Fibroblast of the aortic adventitia (primary cell): ENCODE measurements at regions not wholly inside any gene's neighbourhood (a gene's known extent, or its start where the extent isn't known, plus 50 kb on each side); places are given as distances from the start of the nearest gene placed in this dataset.

Experiments used
- DNase-seq: peaks from one replicate; pipeline ENCODE4 v3.0.0-alpha.2; 2010; ENCODE audit warnings: low read depth
- H3K4me3 ChIP-seq: 2 replicates; pipeline ENCODE4 v1.5.1; 2011; ENCODE audit warnings: low read depth, mild to moderate bottlenecking, control low read depth, low read length, moderate library complexity
- CTCF ChIP-seq: IDR thresholded peaks from 2 replicates; pipeline ENCODE4 v1.5.1; 2011; ENCODE audit warnings: mild to moderate bottlenecking, low read length, control low read depth, inconsistent platforms; ENCODE audit not compliant: insufficient read depth

GRCh38 chr1:222240536-222241181, 307.2 kb downstream of the HHIPL2 start:
- no peak for TF ChIP-seq CTCF
- DNase-seq, result peak; percentile 65
- H3K4me3 ChIP-seq, result no peak overlapping the region

GRCh38 chr1:222239130-222239529, 308.8 kb downstream of the HHIPL2 start:
- H3K4me3 ChIP-seq, result no peak overlapping the region
- TF ChIP-seq CTCF, result no peak
- DNase-seq, result no peak

- no peak for TF ChIP-seq CTCF
Observed at GRCh38 chr1:222234351-222234750, 313.6 kb downstream of the HHIPL2 start.

GRCh38 chr1:222233444-222234158, 314.3 kb downstream of the HHIPL2 start:
- peak; percentile 71 for DNase-seq

More at GRCh38 chr1:222234351-222234750, 313.6 kb downstream of the HHIPL2 start:
- H3K4me3 ChIP-seq, result no peak overlapping the region
- DNase-seq, result no peak

GRCh38 chr1:222232842-222233241, 315.1 kb downstream of the HHIPL2 start:
- DNase-seq, result no peak
- TF ChIP-seq CTCF, result no peak
- H3K4me3 ChIP-seq, result no peak overlapping the region

More at GRCh38 chr1:222233444-222234158, 314.3 kb downstream of the HHIPL2 start:
- TF ChIP-seq CTCF, result no peak
- no peak overlapping the region for H3K4me3 ChIP-seq

GRCh38 chr1:222229672-222230312, 318.1 kb downstream of the HHIPL2 start:
- no peak for TF ChIP-seq CTCF
- DNase-seq, result no peak
- no peak overlapping the region for H3K4me3 ChIP-seq
